ENCODE measurements at regions not wholly inside any gene's neighbourhood (a gene's known extent, or its start where the extent isn't known, plus 50 kb on each side); places are given as distances from the start of the nearest gene placed in this dataset.

DNA sequence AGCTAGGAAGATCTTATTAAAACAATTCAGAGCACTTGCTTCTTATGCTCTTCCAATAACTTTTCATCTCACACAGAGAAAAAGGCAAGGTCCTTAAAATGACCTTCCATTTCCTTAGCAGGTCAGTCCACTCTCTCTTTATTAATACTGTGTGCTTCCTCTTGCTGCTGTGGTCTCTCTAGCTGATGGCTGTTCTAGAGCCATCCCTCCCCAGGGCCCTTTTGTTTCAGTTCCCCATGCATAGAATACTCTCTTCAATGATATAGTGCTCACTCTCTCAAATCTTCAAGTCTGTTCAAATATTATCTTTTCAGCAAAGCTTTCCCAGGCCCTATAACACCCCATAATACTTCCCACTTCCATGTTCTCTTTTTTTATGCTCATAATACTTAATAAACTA lies 469.3 kb downstream of the METTL4 start:
- TF ChIP-seq, protein P1, sequence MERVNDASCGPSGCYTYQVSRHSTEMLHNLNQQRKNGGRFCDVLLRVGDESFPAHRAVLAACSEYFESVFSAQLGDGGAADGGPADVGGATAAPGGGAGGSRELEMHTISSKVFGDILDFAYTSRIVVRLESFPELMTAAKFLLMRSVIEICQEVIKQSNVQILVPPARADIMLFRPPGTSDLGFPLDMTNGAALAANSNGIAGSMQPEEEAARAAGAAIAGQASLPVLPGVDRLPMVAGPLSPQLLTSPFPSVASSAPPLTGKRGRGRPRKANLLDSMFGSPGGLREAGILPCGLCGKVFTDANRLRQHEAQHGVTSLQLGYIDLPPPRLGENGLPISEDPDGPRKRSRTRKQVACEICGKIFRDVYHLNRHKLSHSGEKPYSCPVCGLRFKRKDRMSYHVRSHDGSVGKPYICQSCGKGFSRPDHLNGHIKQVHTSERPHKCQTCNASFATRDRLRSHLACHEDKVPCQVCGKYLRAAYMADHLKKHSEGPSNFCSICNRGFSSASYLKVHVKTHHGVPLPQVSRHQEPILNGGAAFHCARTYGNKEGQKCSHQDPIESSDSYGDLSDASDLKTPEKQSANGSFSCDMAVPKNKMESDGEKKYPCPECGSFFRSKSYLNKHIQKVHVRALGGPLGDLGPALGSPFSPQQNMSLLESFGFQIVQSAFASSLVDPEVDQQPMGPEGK (CRISPR knock-in tag; IDR thresholded peaks at IDR 0.05; ENCODE audit: borderline replicate concordance): no peak
- TF ChIP-seq PPARA (CRISPR knock-in tag; IDR thresholded peaks at IDR 0.05; ENCODE audit: borderline replicate concordance) (no peak), ESRRG (CRISPR knock-in tag; IDR thresholded peaks at IDR 0.05) (no peak), BACH2 (CRISPR knock-in tag; IDR thresholded peaks at IDR 0.05; ENCODE audit: borderline replicate concordance) (no peak), ISL1 (CRISPR knock-in tag; IDR thresholded peaks at IDR 0.05) (no peak), TCF4 (CRISPR knock-in tag; IDR thresholded peaks at IDR 0.05; ENCODE audit: borderline replicate concordance) (no peak), ZFP3 (CRISPR knock-in tag; IDR thresholded peaks at IDR 0.05) (no peak)

All from SK-N-SH treated with all-trans-retinoic acid at 6 μM for 48 hours (cell line).